Nephron progenitor cell (in vitro differentiated cells): ENCODE measurements at regions not wholly inside any gene's neighbourhood (a gene's known extent, or its start where the extent isn't known, plus 50 kb on each side); places are given as distances from the start of the nearest gene placed in this dataset.

Experiments used
- DNase-seq: peaks from one replicate; pipeline ENCODE4 v3.0.0; 2021
- H3K27ac Mint-ChIP-seq: 2 replicates; pipeline ENCODE4 v1.8.0; 2021; ENCODE audit warnings: mild to moderate bottlenecking, moderate library complexity, mixed read lengths
- H3K27me3 Mint-ChIP-seq: 2 replicates; pipeline ENCODE4 v1.8.0; 2021; ENCODE audit warnings: mild to moderate bottlenecking, low read depth, mixed read lengths; ENCODE audit not compliant: poor library complexity
- H3K36me3 Mint-ChIP-seq: 2 replicates; pipeline ENCODE4 v1.8.0; 2021; ENCODE audit warnings: low read depth, mixed read lengths
- H3K4me1 Mint-ChIP-seq: 2 replicates; pipeline ENCODE4 v1.8.0; 2021; ENCODE audit warnings: mixed read lengths
- H3K4me3 Mint-ChIP-seq: 2 replicates; pipeline ENCODE4 v1.8.0; 2021; ENCODE audit warnings: mild to moderate bottlenecking, moderate library complexity, mixed read lengths
- H3K9me3 Mint-ChIP-seq: 2 replicates; pipeline ENCODE4 v1.8.0; 2021; ENCODE audit warnings: mild to moderate bottlenecking, moderate library complexity, mixed read lengths
- TF ChIP-seq, protein P1 (sequence below): fragments of 200-600 bp; sonication (generic); IDR thresholded peaks from 2 replicates; pipeline ENCODE4 v1.5.0; 2021; ENCODE audit warnings: antibody characterized with exemption

- Mint-ChIP-seq H3K4me3 (no peak overlapping the region), H3K27me3 (no peaks in the 10 kb centered on the region), H3K9me3 (peaks cover 4% of the 10 kb centered on the region), H3K27ac (no peak overlapping the region), H3K36me3 (no peaks in the 10 kb centered on the region), H3K4me1 (no peaks in the 10 kb centered on the region)
- TF ChIP-seq, protein P1, sequence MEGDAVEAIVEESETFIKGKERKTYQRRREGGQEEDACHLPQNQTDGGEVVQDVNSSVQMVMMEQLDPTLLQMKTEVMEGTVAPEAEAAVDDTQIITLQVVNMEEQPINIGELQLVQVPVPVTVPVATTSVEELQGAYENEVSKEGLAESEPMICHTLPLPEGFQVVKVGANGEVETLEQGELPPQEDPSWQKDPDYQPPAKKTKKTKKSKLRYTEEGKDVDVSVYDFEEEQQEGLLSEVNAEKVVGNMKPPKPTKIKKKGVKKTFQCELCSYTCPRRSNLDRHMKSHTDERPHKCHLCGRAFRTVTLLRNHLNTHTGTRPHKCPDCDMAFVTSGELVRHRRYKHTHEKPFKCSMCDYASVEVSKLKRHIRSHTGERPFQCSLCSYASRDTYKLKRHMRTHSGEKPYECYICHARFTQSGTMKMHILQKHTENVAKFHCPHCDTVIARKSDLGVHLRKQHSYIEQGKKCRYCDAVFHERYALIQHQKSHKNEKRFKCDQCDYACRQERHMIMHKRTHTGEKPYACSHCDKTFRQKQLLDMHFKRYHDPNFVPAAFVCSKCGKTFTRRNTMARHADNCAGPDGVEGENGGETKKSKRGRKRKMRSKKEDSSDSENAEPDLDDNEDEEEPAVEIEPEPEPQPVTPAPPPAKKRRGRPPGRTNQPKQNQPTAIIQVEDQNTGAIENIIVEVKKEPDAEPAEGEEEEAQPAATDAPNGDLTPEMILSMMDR, result no peak
- no peak for DNase-seq
Observed at GRCh38 chr20:11608736-11609135, 309.0 kb upstream of the BTBD3 start.

DNA sequence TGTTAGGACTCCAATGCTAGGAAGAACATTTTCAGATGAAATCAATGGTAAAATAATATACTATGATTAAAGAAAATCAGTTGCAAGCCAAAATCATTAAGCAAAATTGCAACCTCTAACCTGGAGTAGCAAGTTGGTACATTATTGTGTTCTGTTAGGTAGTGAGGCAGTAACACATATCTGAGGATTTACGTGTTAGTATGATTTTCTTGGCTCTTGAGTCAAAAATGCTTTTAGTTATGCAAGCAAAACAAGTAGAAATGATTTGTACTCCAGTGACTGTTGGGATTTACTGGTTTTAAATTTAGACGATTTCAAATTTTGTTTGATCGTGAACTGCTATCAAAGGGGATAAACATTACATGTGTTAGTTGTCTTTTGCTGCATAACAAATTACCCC lies 293.0 kb upstream of the BTBD3 start:
- H3K4me3 Mint-ChIP-seq, result no peak overlapping the region
- no peaks in the 10 kb centered on the region for H3K36me3 Mint-ChIP-seq
- TF ChIP-seq, protein P1, result no peak
- DNase-seq, result no peak
- no peak overlapping the region for H3K27ac Mint-ChIP-seq
- no peaks in the 10 kb centered on the region for H3K9me3 Mint-ChIP-seq
- H3K27me3 Mint-ChIP-seq, result peaks cover 4% of the 10 kb centered on the region
- H3K4me1 Mint-ChIP-seq, result peaks cover 3% of the 10 kb centered on the region

GRCh38 chr20:11626551-11626950 lies 291.1 kb upstream of the BTBD3 start:
- H3K27ac Mint-ChIP-seq, result no peak overlapping the region
- peaks cover under 1% of the 10 kb centered on the region for H3K4me1 Mint-ChIP-seq
- DNase-seq, result no peak
- TF ChIP-seq, protein P1, result no peak
- H3K27me3 Mint-ChIP-seq, result no peaks in the 10 kb centered on the region
- no peaks in the 10 kb centered on the region for H3K9me3 Mint-ChIP-seq
- H3K4me3 Mint-ChIP-seq, result no peak overlapping the region
- H3K36me3 Mint-ChIP-seq, result no peaks in the 10 kb centered on the region

DNA sequence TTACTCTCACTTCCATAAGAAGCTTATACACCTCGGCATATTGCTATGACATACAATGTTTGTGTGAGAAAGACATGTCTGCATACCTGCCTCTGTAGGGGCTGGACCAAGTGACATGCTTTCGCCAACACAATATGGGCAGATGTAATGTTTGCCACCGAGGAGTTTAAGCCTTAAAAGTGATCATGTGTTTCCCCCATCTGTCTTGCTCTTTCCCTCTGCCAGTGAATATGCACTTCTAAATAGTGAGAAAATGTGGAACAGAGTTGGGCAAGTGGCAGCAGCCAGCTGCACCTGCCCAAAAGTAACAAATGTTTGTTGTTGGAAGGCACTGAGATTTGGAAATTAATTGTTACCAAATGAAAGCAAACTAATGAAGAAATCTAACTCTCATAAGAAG lies 274.8 kb upstream of the BTBD3 start:
- no peak overlapping the region for H3K4me3 Mint-ChIP-seq
- no peaks in the 10 kb centered on the region for H3K9me3 Mint-ChIP-seq

GRCh38 chr20:11646359-11646758 lies 271.3 kb upstream of the BTBD3 start:
- no peaks in the 10 kb centered on the region for H3K36me3 Mint-ChIP-seq

More for the DNA sequence above, 274.8 kb upstream of the BTBD3 start:
- TF ChIP-seq, protein P1, result no peak
- Mint-ChIP-seq H3K36me3 (no peaks in the 10 kb centered on the region), H3K27me3 (peaks cover 7% of the 10 kb centered on the region), H3K4me1 (no peaks in the 10 kb centered on the region), H3K27ac (no peak overlapping the region)
- no peak for DNase-seq

DNA sequence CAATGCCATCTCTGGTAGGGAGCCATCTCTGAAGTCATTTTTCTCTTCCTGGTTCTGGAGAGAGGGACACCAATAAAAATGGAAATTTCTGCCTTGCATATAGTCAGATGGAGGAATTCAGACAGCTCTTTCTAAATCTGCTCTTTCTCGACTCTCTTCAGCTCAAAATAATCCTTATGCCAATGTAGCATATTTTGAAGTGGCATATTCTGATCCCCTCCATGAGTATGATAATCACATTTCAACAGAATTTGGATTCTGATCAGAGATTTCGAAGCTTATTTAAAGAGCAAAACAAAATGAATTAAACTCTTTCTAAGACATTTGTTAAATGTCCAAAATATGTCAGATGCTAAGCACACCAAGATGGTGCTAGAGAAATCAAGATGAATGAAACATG lies 267.1 kb upstream of the BTBD3 start:
- TF ChIP-seq, protein P1, result no peak
- no peaks in the 10 kb centered on the region for H3K36me3 Mint-ChIP-seq
- H3K4me3 Mint-ChIP-seq, result no peak overlapping the region
- no peaks in the 10 kb centered on the region for H3K4me1 Mint-ChIP-seq
- DNase-seq, result no peak
- H3K27ac Mint-ChIP-seq, result no peak overlapping the region
- peaks cover 4% of the 10 kb centered on the region for H3K9me3 Mint-ChIP-seq
- no peaks in the 10 kb centered on the region for H3K27me3 Mint-ChIP-seq

More at GRCh38 chr20:11646359-11646758, 271.3 kb upstream of the BTBD3 start:
- TF ChIP-seq, protein P1, result no peak
- Mint-ChIP-seq H3K4me3 (no peak overlapping the region), H3K4me1 (no peaks in the 10 kb centered on the region), H3K27me3 (no peaks in the 10 kb centered on the region), H3K9me3 (peaks cover 4% of the 10 kb centered on the region), H3K27ac (no peak overlapping the region)
- DNase-seq, result peak; percentile 2
